ENCODE measurements at regions not wholly inside any gene's neighbourhood (a gene's known extent, or its start where the extent isn't known, plus 50 kb on each side); places are given as distances from the start of the nearest gene placed in this dataset.

GRCh38 chr6:122129313-122130025, 270.0 kb upstream of the HSF2 start:
- DNase-seq (ENCODE audit: low read depth): no peak
- TF ChIP-seq CTCF (conservative IDR thresholded peaks at IDR 0.05; ENCODE audit: low read depth, low read length): no peak
- no peak overlapping the region for H3K4me3 ChIP-seq (ENCODE audit: low read depth, low read length)

GRCh38 chr6:122130026-122130348, 269.5 kb upstream of the HSF2 start:
- H3K4me3 ChIP-seq (ENCODE audit: low read depth, low read length): no peak overlapping the region
- TF ChIP-seq CTCF (conservative IDR thresholded peaks at IDR 0.05; ENCODE audit: low read depth, low read length): no peak
- no peak for DNase-seq (ENCODE audit: low read depth)

- no peak overlapping the region for H3K4me3 ChIP-seq (ENCODE audit: low read depth, low read length)
- no peak for TF ChIP-seq CTCF (conservative IDR thresholded peaks at IDR 0.05; ENCODE audit: low read depth, low read length)
- DNase-seq (ENCODE audit: low read depth): no peak
These were observed 268.9 kb upstream of the HSF2 start for GRCh38 chr6:122130518-122130917.

- H3K4me3 ChIP-seq (ENCODE audit: low read depth, low read length): no peak overlapping the region
- no peak for DNase-seq (ENCODE audit: low read depth)
- no peak for TF ChIP-seq CTCF (conservative IDR thresholded peaks at IDR 0.05; ENCODE audit: low read depth, low read length)
These were observed 263.1 kb upstream of the HSF2 start for GRCh38 chr6:122136386-122136785.

GRCh38 chr6:122140031-122140430, 259.4 kb upstream of the HSF2 start:
- no peak for TF ChIP-seq CTCF (conservative IDR thresholded peaks at IDR 0.05; ENCODE audit: low read depth, low read length)
- DNase-seq (ENCODE audit: low read depth): no peak
- H3K4me3 ChIP-seq (ENCODE audit: low read depth, low read length): no peak overlapping the region

GRCh38 chr6:122141246-122141645, 258.2 kb upstream of the HSF2 start:
- TF ChIP-seq CTCF (conservative IDR thresholded peaks at IDR 0.05; ENCODE audit: low read depth, low read length): no peak
- H3K4me3 ChIP-seq (ENCODE audit: low read depth, low read length): no peak overlapping the region
- DNase-seq (ENCODE audit: low read depth): no peak

GRCh38 chr6:122143813-122144601, 255.4 kb upstream of the HSF2 start:
- no peak overlapping the region for H3K4me3 ChIP-seq (ENCODE audit: low read depth, low read length)
- no peak for TF ChIP-seq CTCF (conservative IDR thresholded peaks at IDR 0.05; ENCODE audit: low read depth, low read length)
- no peak for DNase-seq (ENCODE audit: low read depth)

Data from choroid plexus epithelial cell (primary cell).